Epidermal melanocyte (primary cell): ENCODE measurements at regions not wholly inside any gene's neighbourhood (a gene's known extent, or its start where the extent isn't known, plus 50 kb on each side); places are given as distances from the start of the nearest gene placed in this dataset.

Experiments used
- DNase-seq: peaks from one replicate; pipeline ENCODE4 v3.0.0; 2011; ENCODE audit warnings: low spot score; ENCODE audit not compliant: insufficient read length

DNA sequence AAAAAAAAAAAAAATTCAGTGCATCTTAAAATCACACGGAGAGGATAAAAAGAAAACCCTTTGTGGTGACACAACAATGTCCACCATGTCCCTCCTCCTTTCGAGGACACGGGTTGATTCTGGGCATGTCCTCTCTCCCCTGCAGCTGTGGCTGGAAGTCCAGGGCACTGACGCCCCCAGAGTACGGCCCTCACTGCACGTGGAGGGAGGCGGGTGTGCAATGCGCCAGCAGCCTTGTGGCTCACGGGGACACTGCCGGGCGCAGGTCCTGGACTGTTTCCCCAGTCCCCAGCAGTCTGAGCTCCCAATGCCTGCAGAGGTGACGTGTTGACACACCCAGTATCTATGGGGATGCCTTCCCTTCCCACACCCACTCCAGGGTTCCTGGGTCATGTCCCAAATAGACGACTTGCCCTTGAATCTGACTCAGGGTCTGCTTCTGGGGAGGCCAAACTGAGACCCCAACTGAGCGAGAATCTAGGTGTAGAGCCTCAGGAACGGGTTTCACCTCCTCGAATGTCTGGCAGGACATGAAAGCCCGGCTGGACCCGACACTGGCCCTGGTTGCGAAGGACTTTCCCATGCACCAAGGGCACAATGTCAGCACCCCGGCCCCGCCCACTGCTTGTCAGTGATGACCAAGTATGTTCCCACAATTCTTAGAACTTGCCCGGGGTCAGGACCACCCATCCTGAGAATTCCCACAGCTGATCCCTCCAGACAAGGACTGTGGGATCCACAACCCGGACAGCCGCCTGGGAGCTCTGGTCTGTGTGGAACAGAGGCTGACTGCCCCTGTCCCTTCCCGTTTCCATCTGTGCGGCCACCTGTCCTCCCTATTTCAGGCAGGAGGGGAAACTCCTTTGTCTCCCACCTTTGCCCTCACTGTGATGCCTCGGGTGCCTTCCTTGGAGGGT is 425.1 kb upstream of the SULF2 start:
- DNase-seq: no peak

DNA sequence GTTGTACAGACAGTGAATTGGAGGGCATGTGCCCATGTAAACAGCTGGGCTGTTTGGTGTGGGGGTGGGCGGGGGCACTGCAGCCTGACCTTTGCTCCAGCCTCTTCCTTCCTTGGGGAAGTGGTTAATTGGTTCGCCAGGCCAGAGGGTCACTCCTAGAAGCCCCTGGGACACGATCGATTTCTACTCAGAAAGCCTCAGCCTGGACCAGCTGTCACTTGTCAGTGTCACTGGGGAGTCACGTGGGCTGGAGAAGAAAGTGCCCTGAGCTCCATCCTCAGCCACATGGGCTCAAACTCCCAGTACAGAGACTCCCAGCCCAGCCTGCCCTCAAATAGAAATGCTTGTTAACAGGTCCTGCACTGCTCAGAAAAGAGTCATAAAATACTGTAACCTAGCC is 423.8 kb upstream of the SULF2 start:
- no peak for DNase-seq

DNA sequence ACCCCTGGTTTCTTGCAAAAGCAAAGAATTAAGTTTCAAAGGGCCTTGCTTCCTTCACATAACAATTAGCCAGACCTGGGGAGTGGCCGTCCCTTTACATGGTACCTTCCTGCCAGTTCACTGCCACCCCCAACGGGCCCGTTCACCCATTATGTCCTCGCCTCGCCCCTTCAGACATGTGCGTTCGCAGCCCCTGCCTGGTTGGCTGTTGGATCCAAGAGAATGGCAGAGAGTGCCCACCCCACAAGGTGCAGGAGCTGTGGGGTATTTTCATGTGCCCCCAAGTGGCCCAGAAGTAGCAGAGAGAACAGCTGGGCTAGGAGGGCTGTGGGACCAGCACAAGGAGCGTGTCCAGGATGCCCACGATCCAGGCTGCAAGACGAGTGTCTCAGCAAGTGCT is 422.9 kb upstream of the SULF2 start:
- DNase-seq: no peak

DNA sequence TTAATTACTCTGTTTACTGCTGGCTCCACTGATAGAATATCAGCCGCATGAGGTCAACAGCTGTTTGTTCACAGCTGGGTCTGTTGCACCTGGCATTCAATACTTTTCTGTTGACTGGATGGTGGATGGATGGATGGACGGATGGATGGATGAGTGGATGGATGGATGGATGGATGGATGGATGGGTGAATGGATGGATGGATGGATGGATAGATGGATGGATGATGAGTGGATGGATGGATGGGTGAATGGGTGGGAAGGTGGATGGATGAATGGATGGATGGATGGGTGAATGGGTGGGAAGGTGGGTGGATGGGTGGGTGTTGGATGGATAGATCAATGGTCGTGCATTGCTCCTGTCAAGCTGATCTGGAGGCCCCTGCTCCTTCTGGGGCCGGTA is 422.2 kb upstream of the SULF2 start:
- no peak for DNase-seq

DNA sequence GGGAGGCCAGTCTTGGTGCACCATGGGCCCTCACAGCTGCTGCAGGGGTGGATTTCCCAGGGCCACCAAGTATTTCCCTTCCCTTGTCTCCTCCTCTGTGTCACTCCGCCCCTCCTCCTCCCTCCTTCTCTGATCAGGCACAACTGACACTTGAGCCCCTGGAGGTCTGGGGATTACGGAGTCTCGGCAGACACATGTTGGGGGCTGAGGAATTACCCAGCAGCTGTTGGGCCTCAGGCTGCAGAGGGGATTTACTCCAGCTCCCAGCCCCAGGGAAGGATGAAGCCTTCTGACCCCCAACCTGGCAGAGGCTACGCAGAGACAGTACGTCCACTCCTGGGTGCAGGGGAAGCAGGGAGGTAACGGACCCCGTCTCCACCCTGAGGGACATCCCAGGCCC is 420.5 kb upstream of the SULF2 start:
- DNase-seq: no peak

DNA sequence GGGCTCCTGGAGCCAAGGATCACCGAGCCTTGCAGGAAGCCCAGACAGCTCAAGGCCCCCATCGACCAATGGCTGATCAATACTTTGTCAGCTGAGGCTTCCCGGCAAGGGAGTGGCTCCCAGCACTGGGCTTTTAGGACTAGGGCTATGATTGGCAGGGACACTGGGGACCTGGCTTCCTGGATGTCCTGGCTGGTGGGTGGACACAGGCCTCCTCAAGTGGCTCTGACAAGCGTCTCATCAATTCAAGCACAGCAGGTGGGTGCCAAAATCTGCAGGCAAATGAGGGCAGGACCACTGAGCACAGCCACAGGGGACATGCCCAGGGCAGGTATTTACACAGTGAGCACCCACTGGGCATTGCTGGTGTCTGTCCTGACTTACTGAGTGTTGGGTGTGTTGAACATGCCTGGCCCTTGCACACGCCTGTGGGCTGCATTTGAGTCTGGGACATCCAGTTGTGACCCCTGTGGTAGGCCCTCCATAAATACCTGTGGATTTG is 420.1 kb upstream of the SULF2 start:
- no peak for DNase-seq

DNA sequence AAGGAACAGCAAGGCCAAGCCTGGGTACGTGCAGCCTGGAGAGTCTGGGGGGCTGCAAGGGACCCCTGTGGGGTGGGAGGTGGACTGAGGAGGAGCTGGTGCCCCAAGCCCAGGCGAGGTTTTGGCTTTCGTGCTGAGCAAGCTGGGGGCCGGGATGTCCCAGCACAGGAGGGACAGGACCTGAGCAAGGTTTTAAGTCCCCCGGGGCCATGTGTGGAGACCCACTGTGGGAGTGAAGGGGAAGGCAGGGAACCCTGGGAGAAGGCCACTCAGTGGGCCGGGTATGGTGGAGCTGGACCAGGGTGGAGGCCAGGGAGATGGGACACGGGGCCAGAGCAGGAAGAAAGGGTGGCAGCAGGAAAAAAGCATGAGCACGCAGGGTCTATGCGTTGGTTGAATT is 419.2 kb upstream of the SULF2 start:
- DNase-seq: no peak

DNA sequence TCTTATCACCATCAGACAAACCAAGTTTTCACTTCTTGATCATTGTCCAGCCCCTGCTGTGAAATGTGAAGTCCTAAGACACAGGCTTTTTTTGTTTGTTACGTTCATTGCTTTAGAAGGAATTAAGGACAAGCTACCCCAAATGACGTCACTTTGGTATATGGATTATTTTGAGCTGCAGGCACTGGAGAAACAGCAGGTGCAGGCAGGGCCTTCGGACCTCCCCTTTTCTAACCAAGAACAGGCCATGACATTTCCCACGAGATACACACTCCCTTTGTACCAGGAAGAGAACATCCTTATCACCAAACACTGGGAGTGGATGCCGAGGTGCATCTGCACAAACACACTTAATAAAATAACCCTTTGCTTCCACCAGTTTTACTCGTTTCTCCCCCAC is 418.0 kb upstream of the SULF2 start:
- no peak for DNase-seq

DNA sequence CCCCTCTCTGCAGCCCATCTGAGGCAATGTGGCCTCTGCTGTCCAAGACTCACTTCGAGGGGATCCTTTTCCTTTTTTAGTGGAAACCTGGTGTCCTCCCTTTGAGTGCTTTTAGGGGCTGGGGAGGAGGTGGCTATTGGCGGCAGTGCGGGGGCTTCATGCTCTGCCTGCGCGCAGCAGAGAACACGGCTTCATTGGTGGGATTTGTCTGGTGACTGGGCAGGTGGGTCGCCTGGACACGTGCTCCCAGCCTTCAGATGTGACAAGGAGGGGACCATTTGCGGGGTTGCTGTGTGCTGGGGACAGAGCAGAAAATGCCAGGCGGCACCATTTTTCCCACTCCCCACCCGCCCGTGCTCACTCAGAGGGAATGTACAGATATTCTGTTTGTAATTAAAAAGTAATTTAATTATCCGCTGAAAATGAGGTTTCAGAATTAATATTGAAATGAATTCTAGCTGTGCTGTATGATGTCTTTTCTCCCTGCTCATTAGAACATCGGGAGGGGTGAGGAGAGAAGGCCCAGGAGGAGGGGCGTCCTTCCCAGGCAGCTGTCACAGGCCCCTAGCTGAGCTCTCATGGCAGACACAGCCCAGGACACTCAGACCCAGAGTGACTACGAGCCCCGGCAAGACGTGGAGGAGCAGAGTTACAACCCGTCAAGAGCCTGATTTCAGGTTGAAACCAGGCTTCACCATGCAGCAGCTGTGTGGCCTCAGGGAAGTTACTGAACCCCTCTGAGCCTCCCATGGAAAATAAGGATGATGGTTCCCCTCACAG is 417.2 kb upstream of the SULF2 start:
- DNase-seq: no peak

DNA sequence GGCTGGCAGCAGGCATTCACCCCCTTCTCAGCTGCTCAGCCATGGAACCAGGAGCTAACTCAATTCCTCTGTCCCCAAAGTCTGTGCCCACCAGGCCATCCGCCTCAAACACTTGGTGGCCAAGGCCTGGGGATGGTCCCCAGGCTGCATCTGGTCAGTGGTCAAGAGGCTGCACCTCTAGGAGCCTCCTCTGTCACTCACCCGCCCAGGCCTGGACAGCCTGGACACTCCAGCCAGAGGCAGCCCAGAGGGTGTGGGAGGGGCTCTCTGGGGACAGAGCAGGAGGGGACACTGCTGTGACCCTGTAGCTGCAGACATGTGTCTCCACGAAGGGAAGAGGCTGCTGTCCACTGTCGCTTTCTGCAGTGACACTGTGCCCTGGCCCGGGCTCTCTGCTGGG is 416.6 kb upstream of the SULF2 start:
- DNase-seq: no peak

DNA sequence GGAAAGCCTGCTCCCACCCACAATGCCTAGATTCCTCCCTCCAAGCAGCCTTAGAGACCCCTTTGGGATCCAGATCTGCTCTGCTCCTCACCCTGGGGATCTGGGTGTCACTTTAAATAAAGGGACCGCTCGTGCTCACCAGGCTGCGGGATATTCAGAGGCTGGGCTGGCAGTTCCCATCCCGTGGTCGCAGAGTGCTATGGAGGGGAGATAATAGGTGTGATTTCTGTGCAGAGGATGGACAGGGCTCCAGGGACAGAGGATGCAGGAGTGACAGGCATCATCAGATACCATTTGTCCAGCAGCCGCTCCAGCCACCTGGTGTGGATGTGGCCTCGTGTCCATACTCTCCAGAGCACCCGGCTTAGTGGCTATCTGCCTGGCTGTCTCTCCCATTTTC is 415.9 kb upstream of the SULF2 start:
- no peak for DNase-seq

DNA sequence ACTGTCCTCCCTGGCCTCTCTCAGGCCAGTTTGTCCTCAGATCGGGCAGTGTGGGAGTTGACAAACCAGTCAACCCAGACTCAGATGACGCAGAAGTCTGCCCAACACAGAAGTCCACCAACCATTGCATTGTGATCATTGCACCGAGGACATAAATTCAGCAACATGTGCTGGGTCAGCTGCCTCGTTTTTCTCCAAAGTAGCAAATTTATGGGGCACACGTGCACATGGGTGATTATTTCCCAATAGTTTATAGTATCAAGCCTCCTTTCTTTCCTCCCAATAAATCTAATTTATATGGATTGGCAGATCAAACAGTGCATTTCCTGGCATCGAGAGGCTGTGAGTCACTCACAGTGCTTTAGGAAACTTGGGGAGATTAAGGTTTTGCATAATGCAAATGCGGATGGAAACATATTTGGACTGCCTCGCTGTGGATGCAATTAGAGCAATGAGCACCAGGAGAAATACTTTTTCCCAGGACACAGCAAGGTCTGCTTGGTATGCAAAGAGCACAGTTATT is 413.7 kb upstream of the SULF2 start:
- no peak for DNase-seq

DNA sequence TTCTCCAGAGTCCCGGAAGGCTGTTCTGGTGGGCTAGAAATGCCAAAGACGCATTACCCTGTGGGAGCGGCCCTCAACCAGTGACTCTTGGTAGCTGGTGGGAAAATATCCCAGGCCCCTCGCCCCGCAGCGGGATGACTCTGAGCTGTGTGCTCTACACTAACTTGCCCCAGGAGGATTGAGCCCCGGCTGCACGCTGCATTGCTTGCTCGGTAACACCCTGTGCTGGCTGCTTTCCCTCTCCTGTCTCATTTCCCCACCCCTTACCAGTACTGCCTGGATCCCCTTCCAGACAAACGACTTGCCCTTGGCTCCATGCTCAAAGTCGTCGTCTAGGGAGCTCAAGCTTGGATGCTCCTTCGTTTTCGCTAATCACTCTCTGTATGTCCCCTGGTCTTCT is 411.8 kb upstream of the SULF2 start:
- DNase-seq: no peak

DNA sequence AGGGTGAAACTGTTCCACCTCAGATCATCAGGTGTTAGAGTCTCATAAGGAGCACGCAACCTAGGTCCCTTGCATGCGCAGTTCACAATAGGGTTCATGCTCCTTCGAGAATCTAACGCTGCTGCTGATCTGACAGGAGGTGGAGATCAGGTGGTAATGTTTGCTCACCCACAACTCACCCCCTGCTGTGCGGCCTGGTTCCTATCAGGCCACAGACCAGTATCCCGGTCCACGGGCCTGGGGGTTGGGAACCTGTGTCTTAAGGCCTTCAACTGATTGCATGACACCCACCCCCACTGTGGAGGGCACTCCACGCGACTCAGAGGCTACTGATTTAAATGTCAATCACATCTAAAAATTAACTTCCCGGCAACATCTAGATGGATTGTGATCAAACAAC is 411.2 kb upstream of the SULF2 start:
- DNase-seq: no peak

DNA sequence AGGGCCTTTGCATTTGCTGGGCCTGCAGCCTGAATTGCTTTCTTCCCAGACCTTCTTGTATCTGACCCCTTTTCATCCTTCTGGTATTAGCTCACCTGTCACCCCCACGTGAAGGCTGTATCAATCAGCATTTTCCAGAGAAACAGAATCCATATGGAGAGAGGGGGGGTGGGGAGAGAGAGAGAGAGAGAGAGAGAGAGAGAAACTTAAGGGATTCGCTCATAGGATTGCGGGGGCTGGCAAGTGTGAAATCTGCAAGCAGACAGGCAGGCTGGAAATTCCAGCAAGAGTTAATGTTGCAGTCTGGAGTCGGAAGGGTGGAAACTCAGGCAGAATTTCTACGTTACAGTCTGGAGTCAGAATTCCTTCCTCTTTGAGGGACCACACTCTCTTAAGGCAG is 410.7 kb upstream of the SULF2 start:
- no peak for DNase-seq

DNA sequence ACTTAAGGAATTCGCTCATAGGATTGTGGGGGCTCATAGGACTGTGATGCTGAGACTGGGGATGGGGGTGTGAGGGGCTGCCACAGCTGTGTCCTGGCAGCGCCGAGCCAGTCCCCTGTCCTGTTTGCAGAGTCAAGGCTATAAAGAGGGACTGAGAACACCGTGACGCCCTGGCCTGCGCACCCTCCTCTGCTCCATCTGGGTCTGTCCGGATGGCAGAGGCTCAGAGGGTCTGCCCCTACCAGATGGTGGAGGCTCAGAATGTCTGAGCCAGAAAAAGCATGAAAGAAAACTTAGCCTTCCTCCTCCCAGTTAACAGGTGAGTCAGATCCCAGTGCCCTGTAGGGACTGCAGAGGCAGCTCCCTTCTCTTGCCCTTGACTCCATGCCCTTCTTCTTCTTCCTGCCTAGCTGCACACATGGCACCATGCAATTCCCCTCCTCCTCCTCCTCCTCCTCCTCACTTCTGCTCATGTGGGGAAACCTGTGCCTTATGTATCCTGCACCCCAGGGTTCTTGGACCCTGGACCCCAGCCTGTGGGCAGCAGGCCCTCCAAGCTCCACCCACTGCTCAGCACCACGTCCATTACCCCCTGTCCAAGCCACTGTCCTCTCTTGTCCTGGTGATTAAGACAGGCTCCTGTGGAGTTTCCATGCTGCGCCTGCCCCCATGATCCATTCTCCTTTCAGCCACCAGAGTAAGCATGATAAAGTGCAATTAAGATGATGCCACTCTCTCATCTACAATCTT is 410.0 kb upstream of the SULF2 start:
- DNase-seq: no peak

DNA sequence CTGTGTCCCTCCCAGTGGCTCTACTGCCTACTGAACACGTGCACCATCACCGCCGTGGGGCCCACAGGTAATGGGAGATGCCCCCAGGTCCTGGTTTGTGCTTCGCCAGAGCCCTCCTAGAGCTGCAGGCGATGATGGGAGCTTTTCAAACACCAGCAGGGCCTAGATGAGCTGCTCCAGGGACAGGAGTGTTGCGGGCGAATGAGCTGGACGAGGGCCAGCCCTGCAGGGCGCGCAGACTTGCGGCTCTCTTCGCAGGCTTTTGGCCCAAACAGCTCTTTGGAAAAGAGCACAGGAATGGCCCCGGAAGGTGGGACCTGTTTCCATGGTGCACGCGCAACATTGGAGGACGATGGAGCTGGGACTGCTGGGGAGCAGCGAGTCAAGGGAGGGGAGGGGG is 409.3 kb upstream of the SULF2 start:
- DNase-seq: no peak

DNA sequence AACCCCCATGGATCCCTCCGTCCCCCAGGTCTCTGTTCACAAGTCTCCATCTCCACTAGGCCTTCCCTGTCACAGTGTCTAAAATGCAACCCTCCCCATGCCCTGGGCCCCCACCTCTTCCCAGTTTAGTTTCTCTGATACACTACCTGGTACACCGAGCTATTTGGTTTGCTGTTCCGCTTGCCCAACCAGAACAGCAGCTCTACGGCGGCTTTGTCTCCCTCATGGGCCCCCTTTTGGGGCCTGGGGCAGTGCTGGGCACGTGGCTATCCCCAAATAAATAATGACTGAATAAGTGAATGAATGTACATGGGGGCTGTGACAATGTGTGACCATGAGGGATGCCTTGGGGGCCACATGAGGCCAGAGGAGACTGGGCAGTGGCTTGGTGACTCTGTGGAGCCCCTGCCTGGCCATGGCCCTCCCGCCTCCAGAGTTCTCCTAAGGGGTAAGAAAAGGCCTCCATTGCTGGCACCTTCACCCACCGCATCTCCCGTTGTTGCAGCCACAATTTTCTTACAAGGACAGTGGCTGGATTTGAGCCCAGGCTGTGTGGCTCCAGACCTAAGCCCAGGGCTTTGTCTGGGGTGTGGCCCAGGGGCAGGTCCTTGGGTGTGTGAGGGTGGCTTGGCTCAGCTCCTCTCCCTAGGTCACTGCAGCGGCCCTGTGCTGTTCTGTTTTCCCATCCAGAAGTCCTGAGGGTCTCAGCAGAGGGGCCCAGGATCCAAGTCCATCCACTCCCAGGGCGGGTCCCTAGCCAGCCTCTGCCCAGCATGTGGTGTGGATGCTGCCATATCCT is 408.5 kb upstream of the SULF2 start:
- no peak for DNase-seq

DNA sequence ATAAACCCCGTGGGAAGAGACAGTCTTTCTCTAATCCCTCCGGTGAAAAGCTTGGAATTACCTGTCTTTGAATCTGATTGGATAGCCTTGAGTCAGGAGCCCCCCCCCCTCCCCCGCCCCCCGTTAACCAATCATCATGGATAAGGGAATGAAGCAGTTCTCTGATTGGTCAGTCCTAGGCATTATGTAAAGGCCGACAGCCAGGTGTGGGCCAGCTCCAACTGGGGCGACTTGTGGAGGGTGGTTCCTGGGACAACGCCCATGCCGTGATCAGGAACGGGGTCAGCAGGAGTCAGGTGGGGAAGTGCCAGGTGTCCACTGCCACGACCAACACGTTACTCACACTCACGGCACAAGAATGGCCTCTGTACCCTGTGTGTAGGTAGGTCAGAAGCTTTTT is 406.8 kb upstream of the SULF2 start:
- no peak for DNase-seq

DNA sequence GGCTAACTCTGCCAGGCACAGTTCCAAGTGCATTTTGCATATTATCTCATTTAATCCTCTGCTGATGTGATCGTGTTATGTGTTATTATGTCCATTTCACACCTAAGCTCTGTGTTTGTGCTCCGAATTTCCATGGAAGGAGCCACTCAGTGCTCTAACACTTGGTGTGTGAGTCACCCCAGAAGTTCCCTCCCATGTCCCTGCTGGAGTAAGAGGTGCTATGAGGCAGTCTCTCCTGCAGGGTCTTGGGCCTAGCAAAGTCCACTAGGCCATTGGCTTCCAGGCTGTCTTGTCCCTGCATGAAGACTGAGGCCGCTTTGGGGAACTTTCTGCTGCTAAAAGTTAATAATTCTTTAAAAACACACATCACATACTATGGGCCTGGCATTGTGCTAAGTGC is 405.9 kb upstream of the SULF2 start:
- DNase-seq: no peak

DNA sequence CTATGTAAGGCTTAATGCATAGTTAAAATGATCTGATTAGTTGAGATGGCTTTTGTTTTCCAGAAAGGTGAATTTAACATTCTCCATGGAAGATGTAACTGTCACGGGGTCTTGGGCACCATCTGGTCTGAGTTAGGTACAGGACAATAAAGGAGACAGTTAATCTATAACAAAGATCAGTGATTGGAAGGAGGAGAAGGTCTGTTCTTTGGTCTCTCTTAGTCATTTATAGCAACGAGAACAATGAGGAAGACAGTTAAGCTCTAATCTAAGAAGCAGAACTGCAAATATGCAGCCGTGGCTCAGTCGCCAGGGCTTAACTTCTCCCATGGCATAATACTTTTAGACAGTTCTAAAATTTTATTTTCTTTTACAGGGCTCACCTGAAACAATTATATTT is 405.5 kb upstream of the SULF2 start:
- no peak for DNase-seq
